NCI-H2196 treated with DMSO at 0.1 percent for 48 hours (cell line): ENCODE measurements at regions not wholly inside any gene's neighbourhood (a gene's known extent, or its start where the extent isn't known, plus 50 kb on each side); places are given as distances from the start of the nearest gene placed in this dataset.

ENCODE experiments used
- DNase-seq: peaks from one replicate; lab custom pipeline; 2025; ENCODE audit not compliant: unreplicated experiment; lab: John Stamatoyannopoulos, UW

- DNase-seq: no peak
These were observed 51.9 kb downstream of the CEBPB start for GRCh38 chr20:50242548-50242862.

- peak; percentile 9 for DNase-seq
These were observed 52.4 kb downstream of the CEBPB start for GRCh38 chr20:50242863-50243609.

- DNase-seq: no peak
These were observed 53.2 kb downstream of the CEBPB start for GRCh38 chr20:50243610-50244351.

GRCh38 chr20:50244352-50245149, 53.9 kb downstream of the CEBPB start:
- no peak for DNase-seq

GRCh38 chr20:50245498-50246366, 55.1 kb downstream of the CEBPB start:
- DNase-seq: no peak

- no peak for DNase-seq
These were observed 56.0 kb downstream of the CEBPB start for GRCh38 chr20:50246367-50247195.

- no peak for DNase-seq
These were observed 56.8 kb downstream of the CEBPB start for GRCh38 chr20:50247196-50248094.

- no peak for DNase-seq
These were observed 57.5 kb downstream of the CEBPB start for GRCh38 chr20:50248104-50248641.

GRCh38 chr20:50249447-50250388, 59.1 kb downstream of the CEBPB start:
- no peak for DNase-seq

- DNase-seq: no peak
These were observed 60.2 kb downstream of the CEBPB start for GRCh38 chr20:50250679-50251382.

GRCh38 chr20:50251383-50251748, 60.7 kb downstream of the CEBPB start:
- no peak for DNase-seq

- DNase-seq: no peak
These were observed 61.4 kb downstream of the CEBPB start for GRCh38 chr20:50251992-50252511.

GRCh38 chr20:50252701-50253100, 62.1 kb downstream of the CEBPB start:
- DNase-seq: no peak

- no peak for DNase-seq
These were observed 62.5 kb downstream of the CEBPB start for GRCh38 chr20:50253101-50253500.

GRCh38 chr20:50254466-50255079, 63.9 kb downstream of the CEBPB start:
- no peak for DNase-seq

- DNase-seq: no peak
These were observed 65.9 kb downstream of the CEBPB start for GRCh38 chr20:50256577-50256976.
